Inferior parietal cortex (tissue), 1 donor: ENCODE measurements at regions not wholly inside any gene's neighbourhood (a gene's known extent, or its start where the extent isn't known, plus 50 kb on each side); places are given as distances from the start of the nearest gene placed in this dataset.

ENCODE experiments used
- DNase-seq: peaks from one replicate; pipeline ENCODE4 v3.0.0-alpha.2; 2016; ENCODE audit errors: extremely low spot score

- no peak for DNase-seq
Observed at GRCh38 chr13:86945584-86945983, 725.6 kb upstream of the SLITRK5 start.

DNA sequence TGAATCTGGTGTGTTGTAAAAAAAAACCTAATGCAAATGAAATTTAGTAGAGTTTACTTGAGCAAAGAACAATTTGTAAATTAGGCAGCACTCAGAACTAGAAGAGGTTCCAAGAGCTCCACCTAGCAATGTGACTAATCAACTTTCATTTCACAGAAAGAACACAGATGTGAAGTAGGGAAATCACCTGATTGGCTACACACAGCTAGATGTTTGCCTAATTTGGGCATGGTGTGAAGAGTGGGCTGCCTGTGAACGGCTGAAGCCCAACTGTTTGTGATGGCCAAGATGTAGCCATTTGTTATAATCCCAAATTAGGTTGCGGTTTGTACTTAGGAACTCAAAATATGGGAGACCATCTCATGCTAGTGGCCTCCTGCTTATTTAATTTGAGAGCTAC, 724.4 kb upstream of the SLITRK5 start:
- no peak for DNase-seq

GRCh38 chr13:86954341-86954740, 716.8 kb upstream of the SLITRK5 start:
- no peak for DNase-seq

- no peak for DNase-seq
Observed at GRCh38 chr13:86960876-86961275, 710.3 kb upstream of the SLITRK5 start.

DNA sequence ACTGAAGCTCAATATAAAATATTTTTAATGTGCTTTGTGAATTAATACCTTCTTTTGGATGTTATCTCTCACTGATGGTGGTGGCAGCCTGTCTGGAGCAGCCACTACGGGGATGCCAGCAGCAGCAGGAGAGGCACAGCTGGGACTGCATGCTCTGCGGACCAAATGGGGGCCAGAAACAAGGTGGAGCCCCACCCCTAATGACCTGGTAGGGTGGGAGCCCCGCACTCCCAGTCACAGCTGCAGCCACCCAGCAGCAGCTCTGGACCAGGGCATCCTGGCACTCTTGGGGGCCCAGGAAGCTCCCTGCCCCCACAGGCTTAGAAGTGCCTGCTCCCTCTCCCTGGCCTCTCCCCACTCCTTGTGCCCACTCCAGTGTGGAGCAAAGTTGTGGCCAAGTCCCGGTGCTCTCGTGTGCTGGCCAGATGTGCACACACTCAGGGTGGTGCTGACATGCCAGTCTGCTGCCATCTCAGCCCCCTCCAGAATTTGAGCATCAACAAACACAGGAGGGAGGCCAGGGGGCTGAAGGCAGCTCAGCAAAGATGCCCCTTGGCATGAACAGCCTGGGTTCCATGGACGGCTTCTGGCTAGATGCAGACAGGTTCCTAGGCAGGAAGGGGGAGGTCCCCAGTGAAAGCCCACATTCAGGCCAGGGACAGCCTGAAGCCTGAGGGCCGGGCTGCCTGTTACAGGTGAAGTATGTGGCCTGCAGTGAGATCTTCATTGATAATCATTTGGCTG, 696.7 kb upstream of the SLITRK5 start:
- DNase-seq, result no peak

DNA sequence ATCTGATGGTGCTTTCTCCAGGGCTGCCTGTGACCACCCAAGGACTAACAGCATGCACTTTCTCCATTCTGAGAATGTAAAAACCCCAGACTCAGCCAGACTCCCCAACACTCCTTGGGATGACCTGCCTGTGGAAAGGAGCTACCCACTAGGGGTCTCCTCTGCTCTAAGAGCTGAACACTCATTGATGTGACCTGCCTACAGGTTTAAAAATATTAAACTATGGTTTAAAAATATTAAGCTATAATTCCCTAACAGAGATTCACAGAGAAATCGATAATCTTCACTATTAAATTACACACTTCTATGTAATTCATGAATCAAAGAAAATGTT, 696.2 kb upstream of the SLITRK5 start:
- DNase-seq, result no peak

- DNase-seq, result no peak
Observed at GRCh38 chr13:86976521-86977324, 694.4 kb upstream of the SLITRK5 start.

- DNase-seq, result no peak
Observed at GRCh38 chr13:86986448-86986847, 684.7 kb upstream of the SLITRK5 start.

GRCh38 chr13:86992251-86992650, 678.9 kb upstream of the SLITRK5 start:
- DNase-seq, result no peak

DNA sequence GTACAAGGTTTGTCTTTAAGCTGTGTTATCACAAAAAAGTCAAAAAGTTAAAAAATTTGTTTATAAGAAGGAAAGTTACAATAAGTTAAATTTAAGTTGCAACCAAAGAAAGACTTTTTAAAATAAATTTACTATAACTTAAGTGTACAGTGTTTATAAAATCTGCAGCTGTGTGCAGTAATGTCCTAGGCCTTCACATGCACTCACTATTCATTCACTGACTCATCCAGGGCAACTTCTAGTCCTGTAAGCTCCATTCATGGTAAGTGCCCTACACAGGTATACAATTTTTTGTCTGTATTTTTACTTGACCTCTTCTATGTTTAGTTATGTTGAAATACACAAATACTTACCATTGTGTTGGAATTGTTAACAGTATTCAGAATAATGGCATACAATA, 667.9 kb upstream of the SLITRK5 start:
- no peak for DNase-seq

DNA sequence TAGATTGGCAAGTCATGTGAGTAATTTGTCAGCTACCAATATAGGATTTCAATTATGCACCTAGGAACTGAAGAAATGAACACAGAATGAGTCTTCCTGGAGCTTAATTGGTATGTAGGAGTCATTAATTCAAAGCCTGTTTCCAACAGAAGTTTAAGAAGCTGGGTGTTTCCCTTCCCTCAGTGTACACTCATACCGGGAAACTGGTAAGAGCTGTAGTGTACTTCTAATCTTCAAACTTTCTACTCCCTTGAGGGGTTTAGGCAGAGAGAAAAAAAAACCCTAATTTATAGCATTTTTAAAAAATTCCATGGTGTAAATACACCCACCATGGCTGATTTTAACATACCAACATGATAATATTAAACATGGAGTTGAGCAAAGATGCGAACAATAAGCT, 665.7 kb upstream of the SLITRK5 start:
- no peak for DNase-seq

- DNase-seq, result no peak
Observed at GRCh38 chr13:87035526-87035925, 635.6 kb upstream of the SLITRK5 start.

DNA sequence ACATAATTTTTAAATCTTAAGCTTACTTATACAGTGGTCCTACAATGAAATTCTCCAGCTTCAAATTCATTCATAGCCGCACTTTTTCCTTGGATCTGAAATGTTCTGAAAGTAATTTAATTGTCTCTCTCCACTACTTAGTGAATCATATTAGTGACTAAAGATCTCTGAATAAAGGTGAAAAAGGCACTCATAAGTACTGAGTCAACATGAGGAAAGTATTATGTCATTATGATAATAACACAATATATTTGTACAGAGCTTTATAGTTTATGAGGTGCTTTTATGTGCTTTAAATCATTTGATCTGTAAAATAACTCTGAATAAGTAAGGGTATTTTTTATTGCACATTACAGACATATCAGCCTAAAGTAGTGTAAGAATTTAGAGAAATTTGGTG, 628.2 kb upstream of the SLITRK5 start:
- DNase-seq, result no peak

- DNase-seq, result no peak
Observed at GRCh38 chr13:87052731-87053130, 618.4 kb upstream of the SLITRK5 start.

DNA sequence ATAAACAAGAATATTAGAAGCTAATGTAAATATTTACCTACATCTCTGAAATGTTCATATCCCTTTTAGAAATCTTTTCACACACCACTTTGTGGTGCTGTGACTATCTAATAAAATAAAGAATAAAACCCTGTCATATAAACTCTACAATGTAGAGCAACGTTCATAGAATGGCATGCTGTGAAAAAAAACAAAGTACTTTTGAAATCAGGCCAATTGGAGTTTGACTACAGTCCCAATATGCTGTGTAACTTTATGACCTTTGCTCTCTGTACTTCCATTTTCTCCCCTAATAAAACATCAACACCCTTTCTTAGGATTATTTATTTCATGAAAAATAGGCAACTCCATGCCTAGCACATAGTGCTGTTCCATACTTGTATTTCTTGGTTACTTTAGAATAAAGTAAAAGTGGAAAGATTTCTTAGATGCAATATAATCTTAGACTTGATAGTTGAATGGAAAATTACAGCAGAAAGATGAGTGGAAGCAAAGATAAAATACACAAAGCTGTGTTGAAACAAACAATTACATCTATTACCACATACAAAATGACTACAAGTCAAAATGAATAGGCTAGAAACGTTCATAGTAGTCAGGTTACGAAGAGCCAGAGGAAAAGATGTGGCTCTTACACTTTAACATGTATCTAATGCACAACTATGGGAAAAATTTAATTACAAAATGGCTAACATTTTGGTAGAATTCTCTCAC, 613.2 kb upstream of the SLITRK5 start:
- DNase-seq, result no peak

DNA sequence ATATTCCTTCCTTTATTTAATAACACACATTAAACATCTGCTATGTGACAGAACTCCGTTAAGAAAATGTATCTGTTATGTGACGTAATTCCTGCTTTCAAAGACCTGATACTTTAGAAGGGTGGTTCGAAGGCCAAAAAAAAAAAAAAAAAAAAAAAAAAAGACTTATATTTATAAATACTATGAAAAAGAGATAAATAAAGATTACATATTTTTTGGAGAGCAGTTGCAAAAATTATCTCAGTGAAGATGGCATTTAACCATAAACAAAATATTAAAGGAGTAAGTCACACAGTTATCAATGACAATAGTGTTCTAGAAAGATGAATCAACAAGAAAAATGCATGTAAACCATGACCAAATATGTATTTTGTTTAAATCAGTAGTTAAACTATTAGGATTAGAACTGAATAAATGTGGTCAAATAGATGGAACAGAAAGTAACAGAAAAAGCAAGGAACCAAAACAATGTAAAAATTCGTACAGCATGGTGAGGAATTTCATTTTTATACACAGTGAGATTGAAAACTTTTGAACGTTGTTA, 612.3 kb upstream of the SLITRK5 start:
- no peak for DNase-seq

GRCh38 chr13:87078947-87079795, 592.0 kb upstream of the SLITRK5 start:
- DNase-seq, result no peak

- no peak for DNase-seq
Observed at GRCh38 chr13:87080100-87080779, 590.9 kb upstream of the SLITRK5 start.

DNA sequence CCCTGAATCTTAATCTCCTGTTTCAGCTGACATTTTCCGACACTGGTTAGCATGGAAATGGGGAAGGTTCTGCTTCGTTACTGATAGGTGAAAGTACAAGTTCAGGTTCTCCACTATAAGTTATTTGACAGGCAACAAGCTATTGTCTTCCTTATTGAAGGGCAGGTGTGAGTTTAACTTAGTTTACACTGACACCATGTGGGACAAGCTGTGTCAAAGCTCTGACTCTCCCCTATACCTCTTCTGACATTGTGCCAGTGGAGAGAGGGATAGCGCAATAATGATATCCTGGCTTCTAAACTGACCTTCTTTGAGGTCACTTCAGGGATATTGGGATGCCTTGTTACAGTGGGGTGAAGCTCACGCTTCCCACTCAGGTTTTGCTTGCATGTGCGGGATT, 587.0 kb upstream of the SLITRK5 start:
- no peak for DNase-seq

DNA sequence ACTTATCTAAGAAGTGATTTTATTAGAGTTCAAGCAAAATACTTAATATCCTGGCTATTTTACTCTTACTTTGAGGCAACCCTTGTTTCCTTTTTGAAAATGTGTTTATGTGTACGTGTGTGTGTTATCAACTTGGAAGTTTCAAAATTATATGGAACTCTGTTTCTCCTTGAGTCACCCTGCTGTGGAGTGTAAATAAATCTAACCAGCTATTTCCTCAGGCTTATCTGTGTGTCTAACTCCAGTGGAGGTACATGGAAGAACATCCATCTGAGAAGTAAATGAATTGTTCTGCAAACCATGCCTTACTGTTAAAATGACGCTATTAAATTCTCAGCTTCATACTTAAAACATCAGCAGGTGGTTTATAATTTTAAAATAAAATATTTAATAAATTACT, 583.4 kb upstream of the SLITRK5 start:
- DNase-seq, result no peak

DNA sequence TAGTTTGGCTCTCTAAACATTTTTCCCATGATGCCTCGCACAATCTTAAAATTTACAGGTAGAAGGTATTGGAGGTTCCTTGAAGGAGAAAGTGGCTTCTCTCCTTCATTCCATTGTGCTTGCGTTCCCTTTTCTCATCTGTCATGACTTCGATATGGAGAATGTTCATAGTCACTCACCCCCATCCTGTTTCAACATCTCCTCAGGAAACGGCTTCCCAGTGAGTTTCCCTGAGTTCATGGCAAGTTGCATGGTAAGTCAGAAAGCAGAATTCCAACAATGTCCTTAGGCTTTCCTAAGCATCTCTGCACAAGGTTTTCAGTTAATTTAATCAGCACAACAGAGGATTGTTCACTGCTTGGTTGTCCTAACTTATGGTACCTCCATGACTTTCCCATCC, 581.8 kb upstream of the SLITRK5 start:
- DNase-seq, result no peak
